Choroid plexus epithelial cell (primary cell): ENCODE measurements at regions not wholly inside any gene's neighbourhood (a gene's known extent, or its start where the extent isn't known, plus 50 kb on each side); places are given as distances from the start of the nearest gene placed in this dataset.
A peak's percentile ranks its signal among the peaks of the same experiment; 100 is the strongest.

Experiments used
- DNase-seq: peaks from one replicate; pipeline ENCODE4 v3.0.0-alpha.2; 2010; ENCODE audit warnings: low read depth
- H3K4me3 ChIP-seq: 2 replicates; pipeline ENCODE4 v1.5.1; 2011; ENCODE audit warnings: low read depth, mild to moderate bottlenecking, control low read depth, low read length, moderate library complexity
- CTCF ChIP-seq: conservative IDR thresholded peaks from 2 replicates; pipeline ENCODE4 v1.5.1; 2011; ENCODE audit warnings: low read depth, mild to moderate bottlenecking, control low read depth, inconsistent platforms, low read length, moderate library complexity

DNA sequence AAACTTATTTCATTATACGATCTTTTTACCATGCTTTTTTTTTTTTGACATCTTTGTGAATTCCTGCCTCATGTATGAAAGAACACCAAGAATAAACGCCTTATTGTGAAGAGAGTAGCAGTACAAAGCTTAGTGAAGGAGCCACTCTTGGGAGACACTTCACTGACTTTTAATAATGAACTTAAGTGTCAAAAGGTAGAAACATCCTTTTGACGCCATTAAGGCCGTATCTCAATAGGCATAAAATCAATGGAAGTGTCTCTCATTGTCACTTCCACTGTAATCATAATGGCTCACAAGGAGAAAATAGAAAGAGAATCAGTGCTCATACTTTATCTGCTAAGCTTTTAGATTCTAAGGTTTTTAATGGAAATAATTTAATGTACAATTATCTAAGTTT lies 657.8 kb downstream of the DIPK2A start:
- TF ChIP-seq CTCF: no peak
- DNase-seq: no peak
- H3K4me3 ChIP-seq: no peak overlapping the region

- DNase-seq: no peak
- no peak overlapping the region for H3K4me3 ChIP-seq
- no peak for TF ChIP-seq CTCF
Observed at GRCh38 chr3:144636833-144637232, 665.2 kb downstream of the DIPK2A start.

GRCh38 chr3:144638009-144638408 lies 666.4 kb downstream of the DIPK2A start:
- H3K4me3 ChIP-seq: no peak overlapping the region
- DNase-seq: no peak
- TF ChIP-seq CTCF: no peak

GRCh38 chr3:144643771-144644198 lies 672.2 kb downstream of the DIPK2A start:
- DNase-seq: peak; percentile 50
- no peak overlapping the region for H3K4me3 ChIP-seq
- no peak for TF ChIP-seq CTCF

- no peak for DNase-seq
Observed at GRCh38 chr3:144645300-144645699, 673.7 kb downstream of the DIPK2A start.

DNA sequence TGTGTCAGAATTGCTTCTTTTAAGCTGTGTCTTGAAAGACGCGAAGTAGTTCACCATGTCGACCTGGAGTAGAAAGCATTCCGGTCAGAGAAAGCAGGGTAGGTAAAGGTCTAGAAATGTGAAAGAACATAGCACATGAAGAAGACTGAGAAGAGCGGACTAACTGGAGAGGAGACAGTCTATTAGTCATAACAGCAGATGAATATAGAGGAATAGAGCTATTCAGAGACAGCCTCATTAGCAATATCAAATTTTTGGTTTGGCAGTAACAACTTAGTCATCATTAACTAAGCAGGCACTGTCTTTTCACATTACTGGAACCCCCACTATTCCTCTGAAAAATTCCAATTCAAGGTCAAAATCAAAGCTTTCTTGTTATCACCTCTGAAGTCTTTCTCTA lies 678.8 kb downstream of the DIPK2A start:
- no peak for DNase-seq
- TF ChIP-seq CTCF: no peak
- no peak overlapping the region for H3K4me3 ChIP-seq

More at GRCh38 chr3:144645300-144645699, 673.7 kb downstream of the DIPK2A start:
- no peak overlapping the region for H3K4me3 ChIP-seq
- no peak for TF ChIP-seq CTCF

- TF ChIP-seq CTCF: no peak
- DNase-seq: peak; percentile 69
- no peak overlapping the region for H3K4me3 ChIP-seq
Observed at GRCh38 chr3:144652573-144652972, 681.0 kb downstream of the DIPK2A start.
